Astrocyte of the cerebellum (primary cell): ENCODE measurements at regions not wholly inside any gene's neighbourhood (a gene's known extent, or its start where the extent isn't known, plus 50 kb on each side); places are given as distances from the start of the nearest gene placed in this dataset.

Source experiments
- DNase-seq: peaks from one replicate; pipeline ENCODE4 v3.0.0-alpha.2; 2011; ENCODE audit warnings: low read depth
- H3K4me3 ChIP-seq: 2 replicates; pipeline ENCODE4 v1.5.1; 2011; ENCODE audit warnings: mild to moderate bottlenecking, low read depth, low read length, moderate library complexity
- in situ Hi-C: cut with HindIII; loops from 2 replicates; pipeline ENCODE4 v1.10.0; 2017; ENCODE audit warnings: low sequenced_read_pairs
- TF ChIP-seq, protein P1 (sequence below): IDR thresholded peaks from 2 replicates; pipeline ENCODE4 v1.5.1; 2012; ENCODE audit warnings: low read length, low read depth, moderate library complexity, mild to moderate bottlenecking; ENCODE audit errors: missing control alignments

DNA sequence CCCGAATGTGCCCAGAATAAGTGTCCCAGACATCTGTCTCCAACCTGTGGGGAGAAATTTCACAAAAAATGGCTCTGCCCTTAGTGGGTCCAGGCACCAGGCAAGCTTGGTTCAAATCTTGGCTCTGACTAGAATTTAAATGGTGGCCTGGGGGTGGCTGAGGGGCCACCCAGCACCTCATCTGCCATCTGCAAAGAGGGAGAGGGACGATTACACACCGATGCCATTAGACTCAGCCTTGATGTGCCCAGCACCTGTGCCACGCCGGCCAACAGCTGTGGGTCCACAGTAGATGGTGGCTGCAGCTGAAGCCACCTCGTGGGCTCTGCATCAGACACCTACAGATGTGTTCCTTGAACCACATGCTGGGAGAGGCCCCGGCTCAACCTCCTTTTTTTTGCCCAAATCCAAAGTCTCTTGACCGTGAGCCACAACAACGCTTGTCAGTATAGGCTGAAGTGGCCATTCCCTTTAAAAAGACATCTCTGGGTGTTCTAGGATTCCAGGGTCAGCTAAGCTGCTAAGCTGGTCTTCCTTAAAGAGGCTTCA lies 222.0 kb upstream of the RAB6C start:
- no peak overlapping the region for H3K4me3 ChIP-seq
- TF ChIP-seq, protein P1, sequence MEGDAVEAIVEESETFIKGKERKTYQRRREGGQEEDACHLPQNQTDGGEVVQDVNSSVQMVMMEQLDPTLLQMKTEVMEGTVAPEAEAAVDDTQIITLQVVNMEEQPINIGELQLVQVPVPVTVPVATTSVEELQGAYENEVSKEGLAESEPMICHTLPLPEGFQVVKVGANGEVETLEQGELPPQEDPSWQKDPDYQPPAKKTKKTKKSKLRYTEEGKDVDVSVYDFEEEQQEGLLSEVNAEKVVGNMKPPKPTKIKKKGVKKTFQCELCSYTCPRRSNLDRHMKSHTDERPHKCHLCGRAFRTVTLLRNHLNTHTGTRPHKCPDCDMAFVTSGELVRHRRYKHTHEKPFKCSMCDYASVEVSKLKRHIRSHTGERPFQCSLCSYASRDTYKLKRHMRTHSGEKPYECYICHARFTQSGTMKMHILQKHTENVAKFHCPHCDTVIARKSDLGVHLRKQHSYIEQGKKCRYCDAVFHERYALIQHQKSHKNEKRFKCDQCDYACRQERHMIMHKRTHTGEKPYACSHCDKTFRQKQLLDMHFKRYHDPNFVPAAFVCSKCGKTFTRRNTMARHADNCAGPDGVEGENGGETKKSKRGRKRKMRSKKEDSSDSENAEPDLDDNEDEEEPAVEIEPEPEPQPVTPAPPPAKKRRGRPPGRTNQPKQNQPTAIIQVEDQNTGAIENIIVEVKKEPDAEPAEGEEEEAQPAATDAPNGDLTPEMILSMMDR, result no peak
- in situ Hi-C loops, result no loop called here
- no peak for DNase-seq

DNA sequence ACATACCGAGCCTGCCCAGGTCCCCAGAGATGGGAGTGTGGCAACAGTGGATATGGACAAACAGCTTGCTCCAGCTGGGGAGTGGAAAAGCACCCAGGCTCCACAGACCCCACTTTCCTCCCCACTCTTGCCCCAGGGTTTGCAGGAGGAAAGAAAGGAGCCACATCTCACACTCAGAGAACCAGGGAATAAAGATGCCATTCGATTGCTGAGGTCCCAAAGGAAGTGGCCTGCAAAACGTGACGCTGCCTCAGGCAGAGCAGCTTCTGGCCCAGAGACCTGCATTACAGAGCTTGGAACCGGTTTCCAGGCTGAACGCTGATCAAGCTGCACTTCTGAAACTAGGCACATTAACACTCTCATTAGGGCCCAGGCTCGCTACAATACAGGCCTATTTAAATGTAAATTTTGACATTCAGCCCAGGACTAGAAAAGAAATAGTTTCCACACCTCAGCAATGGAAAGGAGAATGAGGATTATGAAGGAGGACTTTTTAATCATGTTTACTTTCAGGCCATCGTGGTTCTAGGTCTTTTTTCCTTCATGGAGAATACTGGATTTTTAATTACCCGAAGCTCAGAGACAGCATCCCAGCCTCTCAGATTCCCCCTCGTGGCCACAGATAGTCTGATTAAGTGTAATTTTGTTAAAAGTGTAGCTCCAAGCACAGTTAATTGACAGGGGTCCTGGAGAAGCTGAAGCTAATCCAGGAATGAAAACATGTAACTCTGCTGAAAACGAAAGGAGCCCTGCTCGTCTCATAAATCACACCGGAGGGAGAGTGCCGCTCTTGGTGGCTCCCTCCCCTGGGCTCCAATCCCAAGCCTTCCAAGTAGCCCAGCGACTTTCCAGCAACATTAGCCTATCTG lies 221.3 kb upstream of the RAB6C start:
- TF ChIP-seq, protein P1, result no peak
- in situ Hi-C loops, result no loop called here
- no peak overlapping the region for H3K4me3 ChIP-seq

DNA sequence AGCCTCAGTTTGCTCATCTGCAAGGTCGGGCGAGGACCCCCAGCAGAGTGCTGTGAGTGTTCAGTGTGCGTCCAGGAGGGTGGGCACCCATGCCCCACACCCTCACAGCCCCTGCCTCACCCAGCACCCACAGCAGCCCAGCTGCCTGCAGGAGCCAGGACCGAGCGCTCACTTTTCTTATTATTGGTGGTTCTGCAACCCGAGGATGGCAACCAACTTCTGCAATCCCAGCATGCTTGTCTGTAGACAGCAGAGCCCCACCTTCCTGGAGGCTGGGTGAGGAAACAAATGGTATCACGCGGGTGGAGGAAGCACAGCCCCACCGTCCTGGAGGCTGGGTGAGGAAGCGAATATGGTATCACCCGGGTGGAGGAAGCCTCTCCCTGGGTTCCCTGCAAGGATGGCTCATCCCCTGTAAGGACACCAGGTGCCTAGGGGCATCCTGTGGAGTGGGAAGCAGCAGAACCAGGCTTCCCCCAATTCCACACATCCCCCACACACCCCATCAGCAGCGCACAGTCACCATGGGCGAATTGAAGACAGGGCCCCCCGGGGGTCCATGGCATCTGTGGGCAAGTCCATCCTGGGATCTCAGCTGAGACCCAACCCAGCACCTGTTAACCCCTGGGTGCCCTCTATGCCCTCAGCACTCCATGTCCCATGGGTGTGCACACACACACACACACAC lies 220.5 kb upstream of the RAB6C start:
- no peak overlapping the region for H3K4me3 ChIP-seq

More for the DNA sequence above, 221.3 kb upstream of the RAB6C start:
- DNase-seq, result no peak

DNA sequence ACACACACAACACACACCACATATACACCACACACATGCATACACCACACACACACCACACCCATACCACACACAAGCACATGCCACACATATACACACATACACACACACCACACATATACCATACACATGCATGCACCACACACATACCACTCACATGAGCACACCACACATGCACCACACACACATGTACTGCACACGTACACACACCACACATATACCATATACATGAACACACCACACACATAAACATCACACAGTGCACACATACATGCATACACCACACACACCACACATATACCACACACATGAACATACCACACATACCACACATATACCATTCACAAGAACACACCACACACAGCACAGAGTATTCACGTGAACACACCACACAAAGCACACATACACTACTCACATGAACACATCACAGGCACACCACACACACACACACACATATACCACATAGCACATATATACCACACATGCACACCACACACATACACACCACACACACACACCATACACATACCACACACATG lies 219.9 kb upstream of the RAB6C start:
- TF ChIP-seq, protein P1, result no peak
- DNase-seq, result no peak
- in situ Hi-C loops, result no loop called here

More for the DNA sequence above, 220.5 kb upstream of the RAB6C start:
- in situ Hi-C loops, result no loop called here
- DNase-seq, result no peak
- TF ChIP-seq, protein P1, result no peak

DNA sequence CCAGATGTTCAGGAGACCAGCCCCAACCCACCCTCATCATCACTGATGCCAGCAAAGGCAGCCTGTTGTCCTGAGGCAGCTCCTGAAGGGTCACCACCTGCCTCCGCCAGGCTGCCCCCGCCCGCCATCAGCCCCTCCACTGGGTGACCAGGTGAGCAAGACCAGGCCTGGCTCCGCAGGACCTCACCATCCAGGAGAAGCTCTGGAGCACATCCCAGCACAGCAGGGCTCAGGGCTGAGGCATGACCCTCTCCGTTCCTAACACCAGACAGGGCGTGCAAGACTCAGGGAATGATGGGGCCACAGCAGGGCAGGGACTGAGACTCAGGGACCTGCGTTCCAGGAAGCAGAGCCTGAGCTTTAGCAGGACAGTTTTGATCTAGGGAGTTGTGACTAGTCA lies 218.8 kb upstream of the RAB6C start:
- TF ChIP-seq, protein P1, result no peak

More for the DNA sequence above, 219.9 kb upstream of the RAB6C start:
- no peak overlapping the region for H3K4me3 ChIP-seq

DNA sequence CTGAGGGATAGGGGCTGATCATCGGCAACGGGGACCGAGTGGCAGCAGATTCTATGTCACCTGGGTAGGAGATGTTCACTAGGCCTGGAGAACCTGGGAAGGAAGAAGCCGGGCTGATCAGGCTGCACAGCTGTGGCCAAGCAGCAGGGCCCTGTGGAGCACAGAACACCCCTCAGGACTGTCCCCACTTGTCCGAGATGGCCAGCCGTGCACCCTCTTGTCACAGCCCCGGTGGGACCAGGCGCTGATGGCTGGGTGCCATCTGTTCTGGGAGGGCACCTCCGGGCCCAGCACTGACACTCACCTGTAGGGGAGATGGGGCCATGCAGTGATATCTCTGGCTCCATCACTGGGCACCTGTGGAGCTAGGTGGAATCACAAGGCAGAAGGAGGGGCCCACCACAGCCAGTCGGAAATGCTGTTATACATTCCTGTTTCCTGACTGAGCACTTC lies 217.9 kb upstream of the RAB6C start:
- no peak overlapping the region for H3K4me3 ChIP-seq
- TF ChIP-seq, protein P1, result no peak
- in situ Hi-C loops, result no loop called here
- no peak for DNase-seq

More for the DNA sequence above, 218.8 kb upstream of the RAB6C start:
- in situ Hi-C loops, result no loop called here
- H3K4me3 ChIP-seq, result no peak overlapping the region
- no peak for DNase-seq
